Esophagus squamous epithelium (tissue), 4 donors: ENCODE measurements at regions not wholly inside any gene's neighbourhood (a gene's known extent, or its start where the extent isn't known, plus 50 kb on each side); places are given as distances from the start of the nearest gene placed in this dataset.

Experiments
- POLR2A ChIP-seq, 4 donors: fragments of 450-650 bp; IDR thresholded peaks; one replicate each; pipeline ENCODE4 v1.6.1; 2017; ENCODE audit warnings: antibody characterized with exemption in 4 of 4, mild to moderate bottlenecking in 4 of 4, moderate library complexity in 3 of 4
- TF ChIP-seq, protein P1 (sequence below), 6 experiments: fragments of 450-650 bp in 4 of 6; fragments of 200-600 bp in 2 of 6; sonication (generic) in 2 of 6; IDR thresholded peaks; one replicate each; pipeline ENCODE4 v1.5.1; 2016 to 2019; ENCODE audit warnings: antibody characterized with exemption in 6 of 6, mild to moderate bottlenecking in 4 of 6, moderate library complexity in 4 of 6

DNA sequence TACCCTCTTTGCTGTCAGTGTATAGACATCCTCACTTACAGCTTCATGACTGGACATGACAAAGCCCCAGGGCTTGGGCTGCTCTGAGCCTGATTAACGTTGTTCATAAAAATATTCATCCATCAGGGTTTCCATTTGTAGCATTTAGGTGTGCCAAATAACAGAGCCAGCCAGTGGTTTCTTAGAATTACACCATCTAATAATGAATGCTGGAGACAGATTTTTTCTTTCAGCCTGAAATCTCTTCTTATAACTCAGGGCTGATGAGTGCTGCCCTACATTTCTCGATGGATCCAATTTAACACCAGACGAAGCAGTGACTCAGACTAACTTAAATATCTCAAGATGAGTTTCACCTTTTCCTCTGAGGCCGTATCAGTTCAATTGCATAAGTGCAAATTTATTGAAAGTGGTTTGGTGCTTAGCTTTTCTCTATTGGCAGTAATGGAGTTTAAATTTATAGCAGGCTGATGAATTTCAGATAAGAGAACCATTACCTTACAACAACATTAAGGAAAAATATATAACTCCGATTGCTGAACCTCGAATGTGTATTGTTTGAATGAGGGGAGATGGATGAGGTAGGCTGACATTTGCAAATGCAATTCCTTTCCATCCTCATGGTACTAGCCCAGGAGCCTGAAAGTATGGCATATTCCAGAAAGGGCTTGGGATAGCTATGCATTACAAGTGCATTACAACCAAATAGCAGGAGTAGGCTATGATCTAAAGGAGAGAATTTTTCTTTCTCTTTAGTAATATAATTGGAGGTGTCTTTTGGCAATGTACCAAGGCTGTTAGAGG lies 900.6 kb downstream of the KCNMA1 start:
- no peak for TF ChIP-seq POLR2A (IDR thresholded peaks at IDR 0.05)
- TF ChIP-seq, protein P1, sequence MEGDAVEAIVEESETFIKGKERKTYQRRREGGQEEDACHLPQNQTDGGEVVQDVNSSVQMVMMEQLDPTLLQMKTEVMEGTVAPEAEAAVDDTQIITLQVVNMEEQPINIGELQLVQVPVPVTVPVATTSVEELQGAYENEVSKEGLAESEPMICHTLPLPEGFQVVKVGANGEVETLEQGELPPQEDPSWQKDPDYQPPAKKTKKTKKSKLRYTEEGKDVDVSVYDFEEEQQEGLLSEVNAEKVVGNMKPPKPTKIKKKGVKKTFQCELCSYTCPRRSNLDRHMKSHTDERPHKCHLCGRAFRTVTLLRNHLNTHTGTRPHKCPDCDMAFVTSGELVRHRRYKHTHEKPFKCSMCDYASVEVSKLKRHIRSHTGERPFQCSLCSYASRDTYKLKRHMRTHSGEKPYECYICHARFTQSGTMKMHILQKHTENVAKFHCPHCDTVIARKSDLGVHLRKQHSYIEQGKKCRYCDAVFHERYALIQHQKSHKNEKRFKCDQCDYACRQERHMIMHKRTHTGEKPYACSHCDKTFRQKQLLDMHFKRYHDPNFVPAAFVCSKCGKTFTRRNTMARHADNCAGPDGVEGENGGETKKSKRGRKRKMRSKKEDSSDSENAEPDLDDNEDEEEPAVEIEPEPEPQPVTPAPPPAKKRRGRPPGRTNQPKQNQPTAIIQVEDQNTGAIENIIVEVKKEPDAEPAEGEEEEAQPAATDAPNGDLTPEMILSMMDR (IDR thresholded peaks at IDR 0.05): no peak
